ENCODE measurements at regions not wholly inside any gene's neighbourhood (a gene's known extent, or its start where the extent isn't known, plus 50 kb on each side); places are given as distances from the start of the nearest gene placed in this dataset.

DNA sequence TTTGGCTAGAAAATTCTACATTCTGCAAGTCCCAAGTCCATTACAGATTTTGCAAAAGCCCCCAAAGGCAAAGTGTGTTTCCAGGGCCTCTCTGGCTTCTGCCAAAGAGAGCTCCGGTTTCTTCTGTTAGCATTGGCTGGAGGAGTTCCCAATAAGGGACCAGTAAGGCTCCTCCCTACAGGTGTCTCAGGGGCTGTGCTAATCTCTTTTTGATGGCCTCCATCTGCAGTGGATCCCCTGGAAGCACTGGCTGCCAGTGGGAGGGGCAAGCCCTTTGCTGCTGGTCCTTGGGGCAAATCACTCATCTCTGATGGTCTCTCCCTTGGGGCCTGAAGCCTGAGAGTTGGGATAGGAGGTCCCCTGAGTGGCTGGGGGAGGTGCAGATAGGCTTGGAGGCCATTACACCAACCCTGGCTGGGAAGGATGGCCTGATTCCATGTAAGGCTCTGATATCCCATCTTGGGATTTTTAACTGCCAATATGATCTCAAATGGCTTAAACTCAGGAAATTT is 89.1 kb upstream of the USP24 start:
- H4K5ac ChIP-seq (ENCODE audit: insufficient read length, low read depth, low read length): no peak overlapping the region
- H2AK5ac ChIP-seq (ENCODE audit: low read depth, low read length): no peak overlapping the region
- no peak for DNase-seq (ENCODE audit: low read depth in 1 of 2, low spot score in 2 of 2)
- no peak overlapping the region for H3K4ac ChIP-seq (replicated peaks; ENCODE audit: insufficient read length, low read depth, low read length)
- H4K8ac ChIP-seq (ENCODE audit: extremely low read depth, insufficient read depth, low read length): no peak overlapping the region
- no peaks in the 10 kb centered on the region for H3K27me3 ChIP-seq (replicated peaks in 1 of 4; ENCODE audit: control insufficient read depth in 3 of 4, extremely low read depth in 1 of 4, insufficient read depth in 3 of 4, low read length in 3 of 4)
- no peak overlapping the region for H2BK12ac ChIP-seq (ENCODE audit: low read depth, low read length)
- no peaks in the 10 kb centered on the region; a peak in 1 of 7 replicates for H3K4me1 ChIP-seq (replicated peaks in 1 of 4; ENCODE audit: control insufficient read depth in 3 of 4, insufficient read depth in 4 of 4, low read length in 3 of 4)
- H3K27ac ChIP-seq (ENCODE audit: low read depth, low read length): no peak overlapping the region
- H3K79me1 ChIP-seq (ENCODE audit: low read depth, low read length): no peaks in the 10 kb centered on the region
- no peak overlapping the region for H3K56ac ChIP-seq (replicated peaks; ENCODE audit: insufficient read length, low read depth, low read length)
- H3K23me2 ChIP-seq (ENCODE audit: low read depth, low read length): no peaks in the 10 kb centered on the region
- H2BK20ac ChIP-seq (ENCODE audit: low read length): no peak overlapping the region
- no peaks in the 10 kb centered on the region for H3K9me3 ChIP-seq (ENCODE audit: insufficient read depth in 2 of 2, low read depth in 1 of 2, low read length in 1 of 2)
- no peaks in the 10 kb centered on the region for H4K20me1 ChIP-seq (replicated peaks in 1 of 2; ENCODE audit: control insufficient read depth in 1 of 2, insufficient read depth in 2 of 2, low read length in 2 of 2)
- 69% methylated on average over 1 of the region's 1 CpG; no CpG with 5 or more reads in 1 of the 2 experiments for WGBS, 2 experiments (ENCODE audit: extremely low coverage in 1 of 2, insufficient coverage in 1 of 2, insufficient read length in 1 of 2, insufficient replicate concordance in 2 of 2, low coverage in 1 of 2, low lambda C conversion rate in 2 of 2, missing lambda C conversion rate in 1 of 2)
- peak overlapping the region; percentile 17 for H4K91ac ChIP-seq (replicated peaks; ENCODE audit: insufficient read length, low read length)
- no peak overlapping the region for H3K4me3 ChIP-seq (ENCODE audit: extremely low read depth in 1 of 4, insufficient read depth in 2 of 4, low read depth in 3 of 4, low read length in 4 of 4)
- no peak overlapping the region for H2BK15ac ChIP-seq (ENCODE audit: low read length)
- 0 out of 2 replicates have a peak overlapping the region, but pooled peaks have one; percentile 7 for H2AFZ ChIP-seq (ENCODE audit: low read length)
- H3K36me3 ChIP-seq (ENCODE audit: control insufficient read depth in 2 of 4, insufficient read depth in 4 of 4, low read length in 3 of 4): no peaks in the 10 kb centered on the region
- no peak overlapping the region for H3K23ac ChIP-seq (ENCODE audit: insufficient read length)
- FAIRE-seq: no peak
- H2BK5ac ChIP-seq (ENCODE audit: low read depth, low read length): no peak overlapping the region
- no peak overlapping the region for H3K9ac ChIP-seq (replicated peaks in 1 of 4; ENCODE audit: extremely low read depth in 1 of 4, low read depth in 3 of 4, low read length in 3 of 4)
- ChIA-PET CTCF (ENCODE audit: partially characterized antibody) (interaction anchor here (2.8 to 3.3 kb wide), 3 partner anchors 20 to 72 kb away, joined by 11 to 13 read pairs (median 12); no protein-coding TSS in a partner anchor), POLR2A (ENCODE audit: partially characterized antibody) (no interaction called here)
- no peak overlapping the region for H3K14ac ChIP-seq (ENCODE audit: insufficient read length)
- no peak overlapping the region for H3K18ac ChIP-seq (ENCODE audit: extremely low read depth, low read length)
- no peak overlapping the region for H2BK120ac ChIP-seq (replicated peaks; ENCODE audit: low read depth, low read length)
- H3K79me2 ChIP-seq (ENCODE audit: control insufficient read depth in 1 of 2, insufficient read depth in 2 of 2, low read length in 2 of 2): no peaks in the 10 kb centered on the region
- no peak overlapping the region for H3K4me2 ChIP-seq (ENCODE audit: insufficient read depth in 1 of 2, low read depth in 2 of 2, low read length in 2 of 2)
- TF ChIP-seq, protein P1, sequence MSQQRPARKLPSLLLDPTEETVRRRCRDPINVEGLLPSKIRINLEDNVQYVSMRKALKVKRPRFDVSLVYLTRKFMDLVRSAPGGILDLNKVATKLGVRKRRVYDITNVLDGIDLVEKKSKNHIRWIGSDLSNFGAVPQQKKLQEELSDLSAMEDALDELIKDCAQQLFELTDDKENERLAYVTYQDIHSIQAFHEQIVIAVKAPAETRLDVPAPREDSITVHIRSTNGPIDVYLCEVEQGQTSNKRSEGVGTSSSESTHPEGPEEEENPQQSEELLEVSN (IDR thresholded peaks at IDR 0.05): no peak
- TF ChIP-seq, protein P2, sequence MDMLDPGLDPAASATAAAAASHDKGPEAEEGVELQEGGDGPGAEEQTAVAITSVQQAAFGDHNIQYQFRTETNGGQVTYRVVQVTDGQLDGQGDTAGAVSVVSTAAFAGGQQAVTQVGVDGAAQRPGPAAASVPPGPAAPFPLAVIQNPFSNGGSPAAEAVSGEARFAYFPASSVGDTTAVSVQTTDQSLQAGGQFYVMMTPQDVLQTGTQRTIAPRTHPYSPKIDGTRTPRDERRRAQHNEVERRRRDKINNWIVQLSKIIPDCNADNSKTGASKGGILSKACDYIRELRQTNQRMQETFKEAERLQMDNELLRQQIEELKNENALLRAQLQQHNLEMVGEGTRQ (IDR thresholded peaks at IDR 0.05; ENCODE audit: low read length): no peak
- no peak for TF ChIP-seq TBP (IDR thresholded peaks at IDR 0.05; ENCODE audit: low read depth, low read length)
- TF ChIP-seq CEBPB (IDR thresholded peaks at IDR 0.05; ENCODE audit: low read depth, low read length): no peak
- no peak for TF ChIP-seq RNF2 (IDR thresholded peaks at IDR 0.05; ENCODE audit: borderline replicate concordance, low read depth, low read length, missing control alignments, poor library complexity, severe bottlenecking)
- TF ChIP-seq KDM4A (IDR thresholded peaks at IDR 0.05; ENCODE audit: low read depth, low read length, severe bottlenecking): no peak
- no peak for TF ChIP-seq KDM1A (IDR thresholded peaks at IDR 0.05; ENCODE audit: borderline replicate concordance, low read length)
- no peak for TF ChIP-seq EP300 (IDR thresholded peaks at IDR 0.05; ENCODE audit: borderline replicate concordance in 1 of 2, low read depth in 2 of 2, low read length in 2 of 2)
- no peak for TF ChIP-seq JUN (IDR thresholded peaks at IDR 0.05; ENCODE audit: low read depth, low read length)
- no peak for TF ChIP-seq TAF1 (IDR thresholded peaks at IDR 0.05; ENCODE audit: low read depth, low read length)
- TF ChIP-seq TCF12 (IDR thresholded peaks at IDR 0.05; ENCODE audit: low read depth, low read length): no peak
- TF ChIP-seq SIN3A (conservative IDR thresholded peaks at IDR 0.05 in 1 of 2, IDR thresholded peaks at IDR 0.05 in 1 of 2; ENCODE audit: low read depth in 1 of 2, low read length in 2 of 2): no peak
